Liver (tissue), 8 donors: ENCODE measurements at regions not wholly inside any gene's neighbourhood (a gene's known extent, or its start where the extent isn't known, plus 50 kb on each side); places are given as distances from the start of the nearest gene placed in this dataset.

ENCODE experiments used
- DNase-seq: peaks from one replicate; pipeline ENCODE4 v3.0.0-alpha.2; 2017; ENCODE audit warnings: low spot score
- H3K27ac ChIP-seq, 2 donors: one replicate each; pipeline ENCODE4 v1.7.0; 2013; ENCODE audit warnings: inconsistent platforms in 2 of 2, low read length in 2 of 2, control low read depth in 1 of 2, low read depth in 1 of 2, mild to moderate bottlenecking in 1 of 2
- H3K27me3 ChIP-seq, 4 donors: one replicate each; pipeline versions ENCODE4 v1.6.1 to v1.7.0; 2013; ENCODE audit warnings: low read length in 3 of 4, inconsistent platforms in 1 of 4, mild to moderate bottlenecking in 1 of 4, moderate library complexity in 1 of 4; ENCODE audit not compliant: control insufficient read depth in 4 of 4, insufficient read depth in 4 of 4
- H3K36me3 ChIP-seq, 4 donors: one replicate each; pipeline versions ENCODE4 v1.6.1 to v1.7.0; 2013; ENCODE audit warnings: low read length in 3 of 4, mild to moderate bottlenecking in 3 of 4, low read depth in 1 of 4, moderate library complexity in 1 of 4; ENCODE audit not compliant: control insufficient read depth in 4 of 4, insufficient read depth in 3 of 4
- H3K4me1 ChIP-seq, 4 donors: one replicate each; pipeline versions ENCODE4 v1.6.1 to v1.7.0; 2013; ENCODE audit warnings: low read length in 3 of 4, mild to moderate bottlenecking in 3 of 4, moderate library complexity in 1 of 4; ENCODE audit not compliant: control insufficient read depth in 4 of 4, insufficient read depth in 4 of 4
- H3K4me3 ChIP-seq, 3 donors: one replicate each; pipeline versions ENCODE4 v1.6.1 to v1.7.0; 2013; ENCODE audit warnings: low read length in 3 of 3, control low read depth in 1 of 3, low read depth in 1 of 3, mild to moderate bottlenecking in 1 of 3
- H3K9ac ChIP-seq, 2 donors: one replicate each; pipeline ENCODE4 v1.7.0; 2013; ENCODE audit warnings: low read length in 2 of 2, mild to moderate bottlenecking in 2 of 2, moderate library complexity in 2 of 2, control low read depth in 1 of 2, low read depth in 1 of 2
- H3K9me3 ChIP-seq, 4 donors: one replicate each; pipeline versions ENCODE4 v1.6.1 to v1.7.0; 2013; ENCODE audit warnings: low read length in 3 of 4; ENCODE audit not compliant: control insufficient read depth in 4 of 4
- EGR1 ChIP-seq, 2 donors: IDR thresholded peaks; 2 replicates each; pipeline ENCODE4 v1.6.1; 2016 to 2018; ENCODE audit warnings: antibody characterized with exemption in 2 of 2, low read depth in 2 of 2
- FOXA1 ChIP-seq: IDR thresholded peaks from 2 replicates; pipeline ENCODE4 v1.6.1; 2016; ENCODE audit warnings: antibody characterized with exemption
- FOXA2 ChIP-seq: IDR thresholded peaks from 2 replicates; pipeline ENCODE4 v1.6.1; 2016; ENCODE audit warnings: antibody characterized with exemption
- GABPA ChIP-seq, 2 donors: IDR thresholded peaks in 1 of 2; conservative IDR thresholded peaks in 1 of 2; 2 replicates each; pipeline ENCODE4 v1.6.1; 2016; ENCODE audit warnings: antibody characterized with exemption in 2 of 2, mild to moderate bottlenecking in 1 of 2, moderate library complexity in 1 of 2
- HNF4A ChIP-seq, 2 donors: conservative IDR thresholded peaks; 2 replicates each; pipeline ENCODE4 v1.6.1; 2016; ENCODE audit warnings: antibody characterized with exemption in 2 of 2, mild to moderate bottlenecking in 2 of 2
- HNF4G ChIP-seq: IDR thresholded peaks from 2 replicates; pipeline ENCODE4 v1.6.1; 2016; ENCODE audit warnings: antibody characterized with exemption
- JUND ChIP-seq, 2 donors: IDR thresholded peaks; 2 replicates each; pipeline ENCODE4 v1.6.1; 2016; ENCODE audit warnings: antibody characterized with exemption in 2 of 2
- NR2F2 ChIP-seq: IDR thresholded peaks from 2 replicates; pipeline ENCODE4 v1.6.1; 2016; ENCODE audit warnings: antibody characterized with exemption
- RAD21 ChIP-seq, 2 donors: IDR thresholded peaks; 2 replicates each; pipeline ENCODE4 v1.6.1; 2016; ENCODE audit warnings: antibody characterized with exemption in 2 of 2, mild to moderate bottlenecking in 2 of 2
- RXRA ChIP-seq, 2 donors: IDR thresholded peaks; 2 replicates each; pipeline ENCODE4 v1.6.1; 2017 to 2018; ENCODE audit warnings: antibody characterized with exemption in 2 of 2, mild to moderate bottlenecking in 1 of 2
- SP1 ChIP-seq: IDR thresholded peaks from 2 replicates; pipeline ENCODE4 v1.6.1; 2018; ENCODE audit warnings: antibody characterized with exemption, mild to moderate bottlenecking
- TAF1 ChIP-seq: conservative IDR thresholded peaks from 2 replicates; pipeline ENCODE4 v1.6.1; 2016; ENCODE audit warnings: antibody characterized with exemption, mild to moderate bottlenecking
- YY1 ChIP-seq: IDR thresholded peaks from 2 replicates; pipeline ENCODE4 v1.6.1; 2016; ENCODE audit warnings: antibody characterized with exemption, mild to moderate bottlenecking
- WGBS: extraction: QIAGEN DNeasy Blood & Tissue Kit; methylation state at CpG from one replicate; pipeline ENCODE4 v1.1.7; 2013; 5-methylcytosine and 5-hydroxymethylcytosine counted together
- TF ChIP-seq, protein P1 (sequence below): IDR thresholded peaks from 2 replicates; pipeline ENCODE4 v1.6.1; 2016; ENCODE audit warnings: antibody characterized with exemption
- TF ChIP-seq, protein P2 (sequence below): IDR thresholded peaks from 2 replicates; pipeline ENCODE4 v1.6.1; 2016; ENCODE audit warnings: antibody characterized with exemption
- TF ChIP-seq, protein P3 (sequence below): IDR thresholded peaks from 2 replicates; pipeline ENCODE4 v1.6.1; 2016; ENCODE audit warnings: antibody characterized with exemption, mild to moderate bottlenecking
- TF ChIP-seq, protein P4 (sequence below): fragments of 150-350 bp; IDR thresholded peaks from 2 replicates; pipeline ENCODE4 v1.5.1; 2017; ENCODE audit warnings: improper control_type of control experiment, low read depth, low read length; ENCODE audit not compliant: missing input control
- TF ChIP-seq, protein P5 (sequence below): IDR thresholded peaks from 2 replicates; pipeline ENCODE4 v1.6.1; 2016; ENCODE audit warnings: antibody characterized with exemption
- donor health status: healthy.
- donor health status: healthy.
- donor health status: healthy.
- donor health status: healthy.
- donor health status: healthy.

DNA sequence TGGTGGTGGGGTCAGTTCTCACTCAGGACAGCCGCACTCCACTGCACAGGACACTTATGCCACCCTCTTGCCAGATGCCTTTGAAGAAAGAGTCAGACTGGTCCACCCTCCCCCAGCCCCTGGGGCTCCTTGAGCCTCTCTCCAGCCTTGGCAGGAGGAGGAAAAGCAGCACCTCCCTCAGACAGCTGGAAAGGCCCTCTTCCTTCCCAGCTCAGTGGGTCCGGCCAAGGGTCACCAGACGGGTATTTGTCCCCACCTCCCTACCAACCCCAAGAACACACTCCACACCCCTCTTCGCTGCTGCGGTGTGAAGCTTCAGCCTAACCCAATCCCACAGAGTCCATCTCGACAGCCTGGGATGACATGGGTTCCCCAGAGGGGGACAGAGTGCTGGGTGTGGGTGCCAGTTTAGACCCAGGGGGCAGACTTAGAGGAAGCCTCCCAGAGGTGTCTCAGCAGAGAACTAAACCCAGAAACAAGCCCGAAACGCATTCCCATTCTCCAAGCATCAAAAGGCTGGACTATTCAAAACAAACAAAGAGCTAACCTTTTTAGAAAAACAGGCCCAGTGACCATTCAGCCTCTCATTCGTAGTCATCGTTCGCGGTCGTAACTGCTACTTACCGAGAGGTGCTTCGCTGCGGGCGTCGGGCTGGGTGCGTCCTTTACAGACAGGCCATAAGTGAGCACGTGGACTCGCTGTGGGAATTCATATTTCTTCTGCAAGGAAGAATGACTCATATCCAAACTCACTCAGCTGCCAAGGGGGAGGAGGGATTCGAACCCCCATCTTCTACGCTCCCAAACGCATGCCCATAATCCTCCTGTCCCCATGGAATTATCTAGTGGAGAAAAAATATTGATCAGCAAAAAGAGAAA lies 57.5 kb upstream of the ANO1 start:
- Histone ChIP-seq H3K27ac (no peak overlapping the region), H3K9ac (no peak overlapping the region), H3K36me3 (peaks cover 3 to 8% (median 5%) of the 10 kb centered on the region in 4 donors), H3K4me1 (no peaks in the 10 kb centered on the region), H3K9me3 (no peaks in the 10 kb centered on the region), H3K27me3 (no peaks in the 10 kb centered on the region), H3K4me3 (no peak overlapping the region)
- 93% methylated on average over 24 of the region's 24 CpGs for WGBS
- no peak for DNase-seq
- TF ChIP-seq, protein P1, sequence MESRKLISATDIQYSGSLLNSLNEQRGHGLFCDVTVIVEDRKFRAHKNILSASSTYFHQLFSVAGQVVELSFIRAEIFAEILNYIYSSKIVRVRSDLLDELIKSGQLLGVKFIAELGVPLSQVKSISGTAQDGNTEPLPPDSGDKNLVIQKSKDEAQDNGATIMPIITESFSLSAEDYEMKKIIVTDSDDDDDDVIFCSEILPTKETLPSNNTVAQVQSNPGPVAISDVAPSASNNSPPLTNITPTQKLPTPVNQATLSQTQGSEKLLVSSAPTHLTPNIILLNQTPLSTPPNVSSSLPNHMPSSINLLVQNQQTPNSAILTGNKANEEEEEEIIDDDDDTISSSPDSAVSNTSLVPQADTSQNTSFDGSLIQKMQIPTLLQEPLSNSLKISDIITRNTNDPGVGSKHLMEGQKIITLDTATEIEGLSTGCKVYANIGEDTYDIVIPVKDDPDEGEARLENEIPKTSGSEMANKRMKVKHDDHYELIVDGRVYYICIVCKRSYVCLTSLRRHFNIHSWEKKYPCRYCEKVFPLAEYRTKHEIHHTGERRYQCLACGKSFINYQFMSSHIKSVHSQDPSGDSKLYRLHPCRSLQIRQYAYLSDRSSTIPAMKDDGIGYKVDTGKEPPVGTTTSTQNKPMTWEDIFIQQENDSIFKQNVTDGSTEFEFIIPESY = no peak

DNA sequence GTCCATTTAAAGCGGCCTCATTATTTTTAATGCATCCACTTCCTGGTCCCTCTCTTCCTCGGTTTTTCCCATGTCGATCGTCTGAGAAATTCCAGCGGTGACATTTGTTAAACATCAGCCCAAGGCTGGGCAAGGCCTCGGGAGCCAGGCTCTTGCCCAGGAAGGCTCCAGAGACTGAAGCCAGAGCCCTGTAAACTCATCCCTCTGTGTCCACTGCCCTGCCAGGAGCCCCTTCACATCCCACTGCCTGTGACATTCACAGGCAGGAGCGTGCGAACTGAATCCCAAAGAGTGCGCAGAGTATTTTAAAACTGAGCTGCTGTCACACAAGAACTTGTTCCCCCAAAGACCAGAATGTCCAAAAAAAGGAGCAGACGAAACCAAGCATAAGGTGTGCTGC lies 56.5 kb upstream of the ANO1 start:
- 84% methylated on average over 10 of the region's 10 CpGs for WGBS
- no peak for DNase-seq

More for the DNA sequence above, 56.5 kb upstream of the ANO1 start:
- Histone ChIP-seq H3K9ac (no peak overlapping the region), H3K27ac (no peak overlapping the region), H3K36me3 (peaks cover 3 to 8% (median 5%) of the 10 kb centered on the region in 4 donors), H3K4me1 (no peaks in the 10 kb centered on the region), H3K9me3 (no peaks in the 10 kb centered on the region), H3K4me3 (no peak overlapping the region), H3K27me3 (no peaks in the 10 kb centered on the region)
- TF ChIP-seq, protein P2, sequence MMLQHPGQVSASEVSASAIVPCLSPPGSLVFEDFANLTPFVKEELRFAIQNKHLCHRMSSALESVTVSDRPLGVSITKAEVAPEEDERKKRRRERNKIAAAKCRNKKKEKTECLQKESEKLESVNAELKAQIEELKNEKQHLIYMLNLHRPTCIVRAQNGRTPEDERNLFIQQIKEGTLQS = no peak
- no peak for TF ChIP-seq FOXA1
- TF ChIP-seq YY1 = no peak
- no peak for TF ChIP-seq EGR1 (IDR thresholded peaks at IDR 0.05; ENCODE audit: low read depth in 2 of 2)
- no peak for TF ChIP-seq JUND (IDR thresholded peaks at IDR 0.05)
- TF ChIP-seq, protein P3, sequence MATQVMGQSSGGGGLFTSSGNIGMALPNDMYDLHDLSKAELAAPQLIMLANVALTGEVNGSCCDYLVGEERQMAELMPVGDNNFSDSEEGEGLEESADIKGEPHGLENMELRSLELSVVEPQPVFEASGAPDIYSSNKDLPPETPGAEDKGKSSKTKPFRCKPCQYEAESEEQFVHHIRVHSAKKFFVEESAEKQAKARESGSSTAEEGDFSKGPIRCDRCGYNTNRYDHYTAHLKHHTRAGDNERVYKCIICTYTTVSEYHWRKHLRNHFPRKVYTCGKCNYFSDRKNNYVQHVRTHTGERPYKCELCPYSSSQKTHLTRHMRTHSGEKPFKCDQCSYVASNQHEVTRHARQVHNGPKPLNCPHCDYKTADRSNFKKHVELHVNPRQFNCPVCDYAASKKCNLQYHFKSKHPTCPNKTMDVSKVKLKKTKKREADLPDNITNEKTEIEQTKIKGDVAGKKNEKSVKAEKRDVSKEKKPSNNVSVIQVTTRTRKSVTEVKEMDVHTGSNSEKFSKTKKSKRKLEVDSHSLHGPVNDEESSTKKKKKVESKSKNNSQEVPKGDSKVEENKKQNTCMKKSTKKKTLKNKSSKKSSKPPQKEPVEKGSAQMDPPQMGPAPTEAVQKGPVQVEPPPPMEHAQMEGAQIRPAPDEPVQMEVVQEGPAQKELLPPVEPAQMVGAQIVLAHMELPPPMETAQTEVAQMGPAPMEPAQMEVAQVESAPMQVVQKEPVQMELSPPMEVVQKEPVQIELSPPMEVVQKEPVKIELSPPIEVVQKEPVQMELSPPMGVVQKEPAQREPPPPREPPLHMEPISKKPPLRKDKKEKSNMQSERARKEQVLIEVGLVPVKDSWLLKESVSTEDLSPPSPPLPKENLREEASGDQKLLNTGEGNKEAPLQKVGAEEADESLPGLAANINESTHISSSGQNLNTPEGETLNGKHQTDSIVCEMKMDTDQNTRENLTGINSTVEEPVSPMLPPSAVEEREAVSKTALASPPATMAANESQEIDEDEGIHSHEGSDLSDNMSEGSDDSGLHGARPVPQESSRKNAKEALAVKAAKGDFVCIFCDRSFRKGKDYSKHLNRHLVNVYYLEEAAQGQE = no peak
- no peak for TF ChIP-seq RAD21 (IDR thresholded peaks at IDR 0.05)
- no peak for TF ChIP-seq NR2F2
- TF ChIP-seq RXRA (IDR thresholded peaks at IDR 0.05) = no peak
- TF ChIP-seq, protein P4, sequence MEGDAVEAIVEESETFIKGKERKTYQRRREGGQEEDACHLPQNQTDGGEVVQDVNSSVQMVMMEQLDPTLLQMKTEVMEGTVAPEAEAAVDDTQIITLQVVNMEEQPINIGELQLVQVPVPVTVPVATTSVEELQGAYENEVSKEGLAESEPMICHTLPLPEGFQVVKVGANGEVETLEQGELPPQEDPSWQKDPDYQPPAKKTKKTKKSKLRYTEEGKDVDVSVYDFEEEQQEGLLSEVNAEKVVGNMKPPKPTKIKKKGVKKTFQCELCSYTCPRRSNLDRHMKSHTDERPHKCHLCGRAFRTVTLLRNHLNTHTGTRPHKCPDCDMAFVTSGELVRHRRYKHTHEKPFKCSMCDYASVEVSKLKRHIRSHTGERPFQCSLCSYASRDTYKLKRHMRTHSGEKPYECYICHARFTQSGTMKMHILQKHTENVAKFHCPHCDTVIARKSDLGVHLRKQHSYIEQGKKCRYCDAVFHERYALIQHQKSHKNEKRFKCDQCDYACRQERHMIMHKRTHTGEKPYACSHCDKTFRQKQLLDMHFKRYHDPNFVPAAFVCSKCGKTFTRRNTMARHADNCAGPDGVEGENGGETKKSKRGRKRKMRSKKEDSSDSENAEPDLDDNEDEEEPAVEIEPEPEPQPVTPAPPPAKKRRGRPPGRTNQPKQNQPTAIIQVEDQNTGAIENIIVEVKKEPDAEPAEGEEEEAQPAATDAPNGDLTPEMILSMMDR = no peak
- no peak for TF ChIP-seq GABPA (IDR thresholded peaks at IDR 0.05 in 1 of 2, conservative IDR thresholded peaks at IDR 0.05 in 1 of 2)
- TF ChIP-seq, protein P5, sequence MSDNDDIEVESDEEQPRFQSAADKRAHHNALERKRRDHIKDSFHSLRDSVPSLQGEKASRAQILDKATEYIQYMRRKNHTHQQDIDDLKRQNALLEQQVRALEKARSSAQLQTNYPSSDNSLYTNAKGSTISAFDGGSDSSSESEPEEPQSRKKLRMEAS = no peak
- no peak for TF ChIP-seq SP1
- no peak for TF ChIP-seq HNF4G
- TF ChIP-seq HNF4A (conservative IDR thresholded peaks at IDR 0.05) = no peak
- no peak for TF ChIP-seq TAF1
- TF ChIP-seq FOXA2 = no peak
- TF ChIP-seq, protein P1 = no peak
